ENCODE measurements at regions not wholly inside any gene's neighbourhood (a gene's known extent, or its start where the extent isn't known, plus 50 kb on each side); places are given as distances from the start of the nearest gene placed in this dataset.

- no peak overlapping the region for H3K4me2 ChIP-seq (ENCODE audit: insufficient read depth, insufficient read length, low read length)
- no peak overlapping the region for H3K4me3 Mint-ChIP-seq
- no peak for DNase-seq
- H3K27ac Mint-ChIP-seq: no peak overlapping the region
- no peak overlapping the region for H2AK5ac ChIP-seq (ENCODE audit: insufficient read length, low read length)
- no peaks in the 10 kb centered on the region for H3K27me3 Mint-ChIP-seq (ENCODE audit: low read depth)
- H3K9me3 ChIP-seq (ENCODE audit: control insufficient read depth, low read depth, low read length): no peaks in the 10 kb centered on the region
- no peak overlapping the region for H2BK12ac ChIP-seq (ENCODE audit: insufficient read length, low read depth, low read length)
- H3K27me3 ChIP-seq (ENCODE audit: insufficient read depth, low read length): no peaks in the 10 kb centered on the region
- no peak overlapping the region for H2BK15ac ChIP-seq (ENCODE audit: low read depth, low read length)
- no peak overlapping the region for H4K91ac ChIP-seq (ENCODE audit: insufficient read length, low read depth, low read length)
- H4K5ac ChIP-seq (ENCODE audit: insufficient read length, low read depth, low read length): no peak overlapping the region
- peaks cover 3% of the 10 kb centered on the region; the same call in 1 of the 2 replicates for H3K4me1 ChIP-seq (ENCODE audit: insufficient read depth, low read length)
- H3K23me2 ChIP-seq (ENCODE audit: insufficient read length, low read depth, low read length, poor library complexity, severe bottlenecking): no peaks in the 10 kb centered on the region
- H4K8ac ChIP-seq (replicated peaks; ENCODE audit: insufficient read length, low read depth, low read length): no peak overlapping the region
- no peak overlapping the region for H3K23ac ChIP-seq (ENCODE audit: insufficient read length, low read depth, low read length)
- H2BK5ac ChIP-seq (ENCODE audit: insufficient read length, low read length): no peak overlapping the region
- no peaks in the 10 kb centered on the region for H3K79me2 ChIP-seq (ENCODE audit: insufficient read depth, low read length)
- H3K14ac ChIP-seq (ENCODE audit: insufficient read depth, low read length): no peak overlapping the region
- TF ChIP-seq CTCF (conservative IDR thresholded peaks at IDR 0.05): no peak
- H3K9me3 Mint-ChIP-seq: no peaks in the 10 kb centered on the region
- no peak overlapping the region for H3T11ph ChIP-seq (ENCODE audit: low read length)
- H3K4ac ChIP-seq (ENCODE audit: low read depth, low read length): no peak overlapping the region
- H3K9ac ChIP-seq (ENCODE audit: extremely low read depth, insufficient read length, low read length): no peak overlapping the region
- H2BK20ac ChIP-seq (ENCODE audit: low read depth, low read length, poor library complexity, severe bottlenecking): no peak overlapping the region
- no peaks in the 10 kb centered on the region for H3K79me1 ChIP-seq (ENCODE audit: insufficient read depth, low read depth, low read length, poor library complexity, severe bottlenecking)
- H3K36me3 Mint-ChIP-seq (ENCODE audit: insufficient read depth in 1 of 3, low read depth in 3 of 3): no peaks in the 10 kb centered on the region
- peaks cover 7% of the 10 kb centered on the region in 2 experiments; a peak in 2 of 4 replicates for H3K4me1 Mint-ChIP-seq
- H4K20me1 ChIP-seq (ENCODE audit: control insufficient read depth, insufficient read depth, insufficient read length): no peaks in the 10 kb centered on the region
- WGBS (ENCODE audit: extremely low coverage, insufficient read length, low lambda C conversion rate): no CpG with 5 or more reads among the region's 3 CpGs
- H3K18ac ChIP-seq (ENCODE audit: insufficient read length, low read depth, low read length): no peak overlapping the region
- H2AFZ ChIP-seq (ENCODE audit: low read length): no peak overlapping the region
- no peak overlapping the region for H3K27ac ChIP-seq (ENCODE audit: insufficient read length, low read depth, low read length)
- no peak overlapping the region for H3K56ac ChIP-seq (ENCODE audit: insufficient read length, low read depth, low read length)
- no peak overlapping the region for H2BK120ac ChIP-seq (ENCODE audit: low read depth, low read length, poor library complexity, severe bottlenecking)
These were observed 301.4 kb downstream of the BMP4 start for GRCh38 chr14:53655080-53655785.
